Type B pancreatic cell (in vitro differentiated cells): ENCODE measurements at regions not wholly inside any gene's neighbourhood (a gene's known extent, or its start where the extent isn't known, plus 50 kb on each side); places are given as distances from the start of the nearest gene placed in this dataset.
"Not testable (repeated sequence)": the region's sequence is repeated elsewhere in the genome, so short reads cannot be mapped to it uniquely, and the experiment has no call there.

ENCODE experiments used
- DNase-seq: peaks from one replicate; pipeline ENCODE4 v3.0.0; 2021; ENCODE audit warnings: mixed read lengths; ENCODE audit not compliant: unreplicated experiment; ENCODE audit errors: extremely low spot score
- H3K27ac Mint-ChIP-seq: 2 replicates; pipeline ENCODE4 v1.8.0; 2021; ENCODE audit warnings: mild to moderate bottlenecking, mixed read lengths
- H3K27me3 Mint-ChIP-seq: 2 replicates; pipeline ENCODE4 v1.8.0; 2021; ENCODE audit warnings: mixed read lengths
- H3K36me3 Mint-ChIP-seq: 2 replicates; pipeline ENCODE4 v1.8.0; 2021; ENCODE audit warnings: mixed read lengths
- H3K4me1 Mint-ChIP-seq: one replicate; pipeline ENCODE4 v1.8.0; 2021; ENCODE audit warnings: mixed read lengths; ENCODE audit not compliant: unreplicated experiment
- H3K4me3 Mint-ChIP-seq: 2 replicates; pipeline ENCODE4 v1.8.0; 2021; ENCODE audit warnings: mild to moderate bottlenecking, mixed read lengths
- H3K9me3 Mint-ChIP-seq: 2 replicates; pipeline ENCODE4 v1.8.0; 2021; ENCODE audit warnings: mixed read lengths
- CTCF ChIP-seq: fragments of 200-600 bp; sonication (generic); conservative IDR thresholded peaks from 2 replicates; pipeline ENCODE4 v1.5.0; 2021; ENCODE audit warnings: antibody characterized with exemption, mild to moderate bottlenecking

DNA sequence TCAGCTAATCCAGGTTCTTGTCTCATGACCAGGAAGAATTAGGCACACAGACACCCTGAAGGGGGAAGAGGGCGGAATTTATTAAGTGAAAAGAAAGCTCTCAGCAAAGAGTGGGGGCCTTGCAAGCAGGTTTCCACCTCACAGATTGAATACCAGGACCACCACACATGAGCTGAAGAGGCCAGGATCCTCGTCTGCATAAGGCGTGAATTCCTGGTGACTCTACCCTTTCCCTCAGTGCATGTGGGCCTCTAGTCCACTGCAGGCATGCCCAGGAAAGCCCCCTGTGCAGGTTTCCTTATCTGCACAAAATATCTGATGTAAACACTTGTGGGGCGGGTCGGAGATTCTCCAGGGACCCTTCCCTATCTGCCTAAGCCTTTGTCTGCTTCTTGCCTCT lies 782.1 kb upstream of the LRRN3 start:
- no peak for DNase-seq
- H3K4me3 Mint-ChIP-seq, result no peak overlapping the region
- no peaks in the 10 kb centered on the region for H3K27me3 Mint-ChIP-seq
- TF ChIP-seq CTCF, result no peak
- peaks cover 15% of the 10 kb centered on the region for H3K9me3 Mint-ChIP-seq
- H3K36me3 Mint-ChIP-seq, result no peaks in the 10 kb centered on the region
- H3K27ac Mint-ChIP-seq, result no peak overlapping the region
- no peaks in the 10 kb centered on the region for H3K4me1 Mint-ChIP-seq

DNA sequence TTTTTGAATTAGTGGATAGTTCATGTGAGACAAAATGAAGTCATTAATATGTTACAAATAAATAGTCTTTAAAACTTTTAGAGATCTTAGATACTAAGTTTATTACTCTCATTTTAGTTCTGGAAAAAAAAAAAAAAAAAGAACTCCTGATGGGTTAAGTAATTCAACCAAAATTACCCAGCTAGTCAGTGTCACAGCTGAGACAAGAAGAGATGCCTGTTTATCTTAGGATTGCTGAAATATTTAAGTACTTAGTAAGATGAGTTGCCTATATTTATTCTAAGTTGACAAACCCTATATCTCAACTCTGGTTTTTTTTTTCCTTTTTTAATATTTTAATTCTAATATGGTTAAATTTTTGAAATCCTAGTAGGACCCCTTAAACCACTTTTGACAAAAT lies 781.0 kb upstream of the LRRN3 start:
- no peak for TF ChIP-seq CTCF
- no peak overlapping the region for H3K4me3 Mint-ChIP-seq
- H3K4me1 Mint-ChIP-seq, result peaks cover 9% of the 10 kb centered on the region
- no peak for DNase-seq
- no peaks in the 10 kb centered on the region for H3K36me3 Mint-ChIP-seq
- H3K9me3 Mint-ChIP-seq, result peaks cover 20% of the 10 kb centered on the region
- H3K27ac Mint-ChIP-seq, result no peak overlapping the region
- H3K27me3 Mint-ChIP-seq, result no peaks in the 10 kb centered on the region

DNA sequence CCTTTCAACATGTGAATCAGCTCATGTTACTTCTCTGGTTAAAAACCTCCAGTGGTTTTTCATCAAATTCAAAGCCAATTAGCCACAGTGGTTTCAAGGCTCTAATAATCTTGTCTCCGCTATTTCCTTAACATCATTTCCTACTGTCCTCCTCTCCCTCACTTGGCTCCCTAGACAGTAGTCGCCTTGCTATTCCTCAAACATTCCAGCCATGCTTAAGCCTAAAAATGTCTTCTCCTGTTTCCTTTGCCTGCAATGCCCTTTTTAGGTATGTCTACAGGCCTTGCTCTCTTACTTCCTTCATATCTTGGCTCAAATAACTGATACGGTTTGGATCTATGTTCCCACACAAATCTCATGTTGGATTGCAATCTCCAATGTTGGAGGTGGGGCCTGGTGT lies 779.4 kb upstream of the LRRN3 start:
- peaks cover 28% of the 10 kb centered on the region for H3K9me3 Mint-ChIP-seq
- H3K36me3 Mint-ChIP-seq, result no peaks in the 10 kb centered on the region
- H3K27ac Mint-ChIP-seq, result no peak overlapping the region
- no peak for TF ChIP-seq CTCF
- H3K27me3 Mint-ChIP-seq, result no peaks in the 10 kb centered on the region
- peaks cover 11% of the 10 kb centered on the region for H3K4me1 Mint-ChIP-seq
- no peak overlapping the region for H3K4me3 Mint-ChIP-seq
- DNase-seq, result no peak

DNA sequence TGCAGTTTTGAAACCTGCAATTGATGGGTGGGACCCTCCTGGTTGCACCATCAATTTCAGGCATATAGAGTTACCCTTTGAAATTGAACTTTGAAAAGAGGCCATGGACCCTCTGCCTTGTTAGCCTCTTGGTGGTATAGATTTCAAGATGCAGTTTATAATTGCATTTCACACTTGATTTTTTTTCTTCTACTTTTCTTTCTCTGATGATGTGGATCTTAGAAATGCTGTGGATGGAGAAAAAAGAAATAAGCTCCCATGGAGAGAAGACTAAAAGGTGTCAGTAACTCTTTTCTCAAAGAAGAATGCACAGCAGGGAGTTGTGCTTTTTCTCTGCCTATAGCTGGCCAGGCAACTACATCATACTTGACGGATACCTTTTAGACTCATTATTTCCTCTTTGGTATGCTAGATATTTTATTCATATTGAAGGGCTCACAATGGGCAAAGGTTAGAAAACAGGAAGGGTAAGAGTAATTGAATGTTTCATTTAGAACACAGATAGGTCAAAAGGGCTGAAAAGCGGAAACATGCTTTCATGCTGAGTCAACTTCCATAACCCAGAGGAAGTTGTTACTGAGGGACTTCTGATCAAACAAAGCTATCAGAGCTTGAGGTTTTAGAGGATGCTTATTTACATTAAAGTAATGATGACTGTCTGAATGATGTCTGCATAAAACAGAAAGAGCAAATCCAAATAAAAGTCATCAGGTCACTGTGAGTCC lies 773.2 kb upstream of the LRRN3 start:
- no peak overlapping the region for H3K27ac Mint-ChIP-seq
- no peak for TF ChIP-seq CTCF
- peaks cover 26% of the 10 kb centered on the region for H3K9me3 Mint-ChIP-seq
- H3K27me3 Mint-ChIP-seq, result no peaks in the 10 kb centered on the region
- DNase-seq, result no peak
- H3K4me3 Mint-ChIP-seq, result peak overlapping the region; percentile 2
- peaks cover 5% of the 10 kb centered on the region for H3K36me3 Mint-ChIP-seq
- H3K4me1 Mint-ChIP-seq, result peaks cover 25% of the 10 kb centered on the region

GRCh38 chr7:110320285-110320684 lies 770.6 kb upstream of the LRRN3 start:
- not testable (repeated sequence) for DNase-seq

DNA sequence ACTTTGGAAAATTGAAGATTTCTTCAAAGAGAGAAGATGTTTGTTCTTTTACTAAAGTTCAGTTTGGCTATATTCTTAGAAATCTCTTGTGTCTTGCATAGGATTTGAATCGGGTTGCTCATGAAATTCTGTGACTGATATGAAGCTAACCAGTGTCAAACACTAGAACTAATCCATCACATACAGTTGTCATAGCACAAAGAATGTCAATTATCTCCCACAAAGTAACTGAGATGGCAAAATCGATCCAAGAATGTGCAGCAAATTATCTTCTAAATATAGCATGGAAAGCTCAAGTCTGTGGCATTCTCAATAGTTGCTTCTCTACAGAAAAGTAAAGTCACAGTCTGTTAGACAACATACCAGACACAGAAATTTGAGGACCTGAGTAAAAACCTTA lies 768.1 kb upstream of the LRRN3 start:
- Mint-ChIP-seq H3K9me3 (peaks cover 10% of the 10 kb centered on the region), H3K27me3 (no peaks in the 10 kb centered on the region), H3K4me1 (peaks cover 4% of the 10 kb centered on the region), H3K36me3 (peaks cover 5% of the 10 kb centered on the region), H3K4me3 (no peak overlapping the region), H3K27ac (no peak overlapping the region)
- no peak for TF ChIP-seq CTCF
- no peak for DNase-seq

More at GRCh38 chr7:110320285-110320684, 770.6 kb upstream of the LRRN3 start:
- not testable (repeated sequence) for H3K27me3 Mint-ChIP-seq, H3K36me3 Mint-ChIP-seq, H3K27ac Mint-ChIP-seq, H3K4me3 Mint-ChIP-seq
- peaks cover 23% of the 10 kb centered on the region for H3K9me3 Mint-ChIP-seq
- H3K4me1 Mint-ChIP-seq, result peaks cover 16% of the 10 kb centered on the region
